ENCODE measurements at regions not wholly inside any gene's neighbourhood (a gene's known extent, or its start where the extent isn't known, plus 50 kb on each side); places are given as distances from the start of the nearest gene placed in this dataset.
"Not testable (repeated sequence)": the region's sequence is repeated elsewhere in the genome, so short reads cannot be mapped to it uniquely, and the experiment has no call there.

GRCh38 chr5:118405650-118406061 lies 582.7 kb downstream of the DTWD2 start:
- no peak for TF ChIP-seq EZH2phosphoT487 (IDR thresholded peaks at IDR 0.05; ENCODE audit: low read depth)
- TF ChIP-seq CTCF (IDR thresholded peaks at IDR 0.05; ENCODE audit: low read depth, low read length): no peak
- Histone ChIP-seq H3K4me3 (ENCODE audit: low read length) (no peak overlapping the region), H3K27me3 (ENCODE audit: low read depth, low read length) (no peaks in the 10 kb centered on the region), H2AFZ (ENCODE audit: low read depth, low read length) (no peak overlapping the region), H3K9me3 (ENCODE audit: insufficient read depth, low read length) (no peaks in the 10 kb centered on the region), H3K79me2 (ENCODE audit: low read length) (no peaks in the 10 kb centered on the region), H3K4me2 (ENCODE audit: low read length) (no peak overlapping the region), H3K27ac (ENCODE audit: low read length) (no peak overlapping the region), H3K4me1 (ENCODE audit: low read length) (no peaks in the 10 kb centered on the region), H3K9ac (ENCODE audit: low read length) (no peak overlapping the region), H4K20me1 (ENCODE audit: insufficient read depth, low read length) (no peaks in the 10 kb centered on the region), H3K36me3 (replicated peaks; ENCODE audit: low read depth, low read length) (no peaks in the 10 kb centered on the region)

- no peak for TF ChIP-seq EZH2phosphoT487 (IDR thresholded peaks at IDR 0.05; ENCODE audit: low read depth)
- no peak for TF ChIP-seq CTCF (IDR thresholded peaks at IDR 0.05; ENCODE audit: low read depth, low read length)
- H4K20me1 ChIP-seq (ENCODE audit: insufficient read depth, low read length): no peaks in the 10 kb centered on the region
- H2AFZ ChIP-seq (ENCODE audit: low read depth, low read length): no peak overlapping the region
Measured at GRCh38 chr5:118397236-118397635, 591.1 kb downstream of the DTWD2 start.

GRCh38 chr5:118392491-118392890 lies 595.9 kb downstream of the DTWD2 start:
- no peaks in the 10 kb centered on the region for H4K20me1 ChIP-seq (ENCODE audit: insufficient read depth, low read length)
- no peaks in the 10 kb centered on the region for H3K9me3 ChIP-seq (ENCODE audit: insufficient read depth, low read length)
- H3K4me1 ChIP-seq (ENCODE audit: low read length): peaks cover 14% of the 10 kb centered on the region
- H3K4me2 ChIP-seq (ENCODE audit: low read length): no peak overlapping the region
- no peak for TF ChIP-seq EZH2phosphoT487 (IDR thresholded peaks at IDR 0.05; ENCODE audit: low read depth)
- no peak for TF ChIP-seq CTCF (IDR thresholded peaks at IDR 0.05; ENCODE audit: low read depth, low read length)
- no peak overlapping the region for H3K4me3 ChIP-seq (ENCODE audit: low read length)
- H3K36me3 ChIP-seq (replicated peaks; ENCODE audit: low read depth, low read length): no peaks in the 10 kb centered on the region
- H3K9ac ChIP-seq (ENCODE audit: low read length): no peak overlapping the region
- no peaks in the 10 kb centered on the region for H3K79me2 ChIP-seq (ENCODE audit: low read length)
- H2AFZ ChIP-seq (ENCODE audit: low read depth, low read length): no peak overlapping the region
- H3K27ac ChIP-seq (ENCODE audit: low read length): no peak overlapping the region
- no peaks in the 10 kb centered on the region for H3K27me3 ChIP-seq (ENCODE audit: low read depth, low read length)

More at GRCh38 chr5:118397236-118397635, 591.1 kb downstream of the DTWD2 start:
- Histone ChIP-seq H3K4me3 (ENCODE audit: low read length) (peak overlapping the region; percentile 25; the same call in 1 of the 2 replicates), H3K27ac (ENCODE audit: low read length) (peak overlapping the region; percentile 70), H3K4me2 (ENCODE audit: low read length) (peak overlapping the region; percentile 71), H3K79me2 (ENCODE audit: low read length) (no peaks in the 10 kb centered on the region), H3K27me3 (ENCODE audit: low read depth, low read length) (no peaks in the 10 kb centered on the region), H3K9ac (ENCODE audit: low read length) (no peak overlapping the region), H3K4me1 (ENCODE audit: low read length) (peaks cover 20% of the 10 kb centered on the region), H3K36me3 (replicated peaks; ENCODE audit: low read depth, low read length) (no peaks in the 10 kb centered on the region), H3K9me3 (ENCODE audit: insufficient read depth, low read length) (no peaks in the 10 kb centered on the region)

- H3K4me2 ChIP-seq (ENCODE audit: low read length); H3K9ac ChIP-seq (ENCODE audit: low read length); H3K36me3 ChIP-seq (replicated peaks; ENCODE audit: low read depth, low read length); H3K79me2 ChIP-seq (ENCODE audit: low read length); H3K27me3 ChIP-seq (ENCODE audit: low read depth, low read length); H4K20me1 ChIP-seq (ENCODE audit: insufficient read depth, low read length); H3K9me3 ChIP-seq (ENCODE audit: insufficient read depth, low read length); H2AFZ ChIP-seq (ENCODE audit: low read depth, low read length); H3K4me1 ChIP-seq (ENCODE audit: low read length); H3K4me3 ChIP-seq (ENCODE audit: low read length); H3K27ac ChIP-seq (ENCODE audit: low read length): not testable (repeated sequence)
Measured at GRCh38 chr5:118382931-118383330, 605.4 kb downstream of the DTWD2 start.

- Histone ChIP-seq H3K9me3 (ENCODE audit: insufficient read depth, low read length) (no peaks in the 10 kb centered on the region), H3K9ac (ENCODE audit: low read length) (no peak overlapping the region), H3K4me3 (ENCODE audit: low read length) (no peak overlapping the region), H3K27me3 (ENCODE audit: low read depth, low read length) (no peaks in the 10 kb centered on the region), H3K79me2 (ENCODE audit: low read length) (no peaks in the 10 kb centered on the region), H3K4me2 (ENCODE audit: low read length) (no peak overlapping the region), H3K36me3 (replicated peaks; ENCODE audit: low read depth, low read length) (no peaks in the 10 kb centered on the region), H3K27ac (ENCODE audit: low read length) (no peak overlapping the region), H2AFZ (ENCODE audit: low read depth, low read length) (no peak overlapping the region), H3K4me1 (ENCODE audit: low read length) (no peaks in the 10 kb centered on the region), H4K20me1 (ENCODE audit: insufficient read depth, low read length) (no peaks in the 10 kb centered on the region)
- TF ChIP-seq EZH2phosphoT487 (IDR thresholded peaks at IDR 0.05; ENCODE audit: low read depth): no peak
- TF ChIP-seq CTCF (IDR thresholded peaks at IDR 0.05; ENCODE audit: low read depth, low read length): no peak
Measured at GRCh38 chr5:118379470-118379869, 608.9 kb downstream of the DTWD2 start.

All from OCI-LY3 (cell line).